ENCODE measurements at regions not wholly inside any gene's neighbourhood (a gene's known extent, or its start where the extent isn't known, plus 50 kb on each side); places are given as distances from the start of the nearest gene placed in this dataset.

- DNase-seq (ENCODE audit: low read depth) = no peak
Observed at GRCh38 chr10:131487822-131488221, 176.3 kb upstream of the TCERG1L start.

DNA sequence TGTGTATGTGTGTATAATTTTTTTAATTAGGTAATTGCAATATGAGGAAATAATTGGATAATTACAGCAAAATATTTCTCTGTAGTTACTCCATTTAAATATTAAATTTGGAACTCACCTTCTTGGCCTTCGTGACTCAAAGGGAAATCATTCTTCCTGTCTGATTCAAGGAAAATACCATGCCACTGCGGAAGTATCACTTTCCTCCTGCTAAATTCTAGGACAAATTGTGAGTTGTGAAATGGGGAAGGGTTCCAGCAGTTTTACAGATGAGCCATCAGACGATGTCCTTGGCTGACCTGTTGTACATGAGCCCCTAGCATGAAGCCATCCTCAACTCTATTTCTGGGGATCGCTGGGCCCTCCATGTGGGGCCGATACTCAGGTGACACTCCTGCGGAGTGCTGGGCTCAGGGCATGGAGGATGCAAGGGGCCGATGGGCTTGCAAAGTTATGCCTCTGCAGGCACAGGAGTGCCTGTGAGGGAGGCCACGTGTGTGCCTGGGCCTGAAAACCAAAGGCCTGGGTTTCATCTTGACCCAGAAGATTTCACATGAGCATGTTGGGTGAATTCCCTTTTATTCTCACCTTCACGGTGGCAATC, 179.6 kb upstream of the TCERG1L start:
- no peak for DNase-seq (ENCODE audit: low read depth)

GRCh38 chr10:131492211-131492857, 180.8 kb upstream of the TCERG1L start:
- DNase-seq (ENCODE audit: low read depth) = no peak

GRCh38 chr10:131493432-131493831, 181.9 kb upstream of the TCERG1L start:
- DNase-seq (ENCODE audit: low read depth) = no peak

- no peak for DNase-seq (ENCODE audit: low read depth)
Observed at GRCh38 chr10:131494451-131494850, 182.9 kb upstream of the TCERG1L start.

GRCh38 chr10:131495224-131495623, 183.7 kb upstream of the TCERG1L start:
- DNase-seq (ENCODE audit: low read depth) = no peak

- no peak for DNase-seq (ENCODE audit: low read depth)
Observed at GRCh38 chr10:131495892-131496291, 184.4 kb upstream of the TCERG1L start.

DNA sequence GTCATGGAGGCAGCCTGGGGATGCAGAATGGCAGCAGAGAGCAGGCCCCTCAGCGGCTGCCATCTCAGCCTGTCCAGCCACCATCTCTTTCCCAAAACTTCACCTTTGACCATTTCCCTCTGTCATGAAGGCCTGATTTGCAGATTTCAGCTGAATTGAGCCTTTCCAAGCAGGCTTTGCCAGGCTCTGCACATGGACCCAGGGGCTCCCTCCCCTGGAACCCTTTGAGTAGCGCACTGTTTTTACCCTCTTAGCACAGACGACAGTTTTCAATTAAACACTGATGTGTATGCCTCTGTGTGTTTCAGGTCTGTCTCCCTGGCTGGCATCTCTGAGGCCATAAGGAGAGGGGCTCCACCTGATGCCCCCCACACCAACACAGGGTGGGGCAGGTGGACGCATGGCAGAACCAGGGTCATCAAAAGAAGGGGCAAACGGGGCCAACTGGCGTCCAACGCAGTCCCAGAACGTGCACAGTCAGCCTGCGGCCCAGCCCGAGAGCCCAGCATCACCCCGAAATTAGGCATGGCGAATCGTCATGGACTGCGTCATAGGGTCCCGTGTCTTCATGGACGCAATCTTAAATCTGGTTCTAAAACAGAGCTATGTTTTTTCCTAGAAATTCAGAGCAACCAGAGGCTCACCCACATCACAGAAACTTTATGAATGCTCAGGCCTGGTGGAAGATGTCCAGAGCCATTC, 185.0 kb upstream of the TCERG1L start:
- DNase-seq (ENCODE audit: low read depth) = no peak

GRCh38 chr10:131499566-131499965, 188.0 kb upstream of the TCERG1L start:
- no peak for DNase-seq (ENCODE audit: low read depth)

GRCh38 chr10:131500181-131500580, 188.7 kb upstream of the TCERG1L start:
- no peak for DNase-seq (ENCODE audit: low read depth)

GRCh38 chr10:131500892-131501291, 189.4 kb upstream of the TCERG1L start:
- no peak for DNase-seq (ENCODE audit: low read depth)

GRCh38 chr10:131503992-131504391, 192.5 kb upstream of the TCERG1L start:
- no peak for DNase-seq (ENCODE audit: low read depth)

GRCh38 chr10:131511391-131511790, 199.9 kb upstream of the TCERG1L start:
- no peak for DNase-seq (ENCODE audit: low read depth)

DNA sequence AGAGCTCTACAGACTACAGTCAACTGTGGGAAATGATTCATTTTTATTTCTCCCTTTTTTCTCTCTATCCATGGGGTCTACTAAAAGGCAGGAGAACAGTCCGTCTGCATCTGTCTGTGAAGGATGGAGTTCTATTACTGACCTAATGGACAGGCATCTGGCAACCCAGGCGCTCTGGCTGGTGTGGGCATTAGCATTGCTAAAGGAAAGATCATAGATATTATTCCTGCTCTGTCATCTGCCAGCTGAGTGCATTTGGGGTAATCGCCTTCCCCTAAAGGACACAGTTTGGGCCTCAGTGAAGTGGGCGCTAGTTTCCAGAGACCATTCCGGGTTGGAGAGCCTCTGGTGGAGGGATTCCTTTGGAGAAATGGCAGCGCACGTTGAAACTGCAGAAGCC, 201.3 kb upstream of the TCERG1L start:
- DNase-seq (ENCODE audit: low read depth) = no peak

DNA sequence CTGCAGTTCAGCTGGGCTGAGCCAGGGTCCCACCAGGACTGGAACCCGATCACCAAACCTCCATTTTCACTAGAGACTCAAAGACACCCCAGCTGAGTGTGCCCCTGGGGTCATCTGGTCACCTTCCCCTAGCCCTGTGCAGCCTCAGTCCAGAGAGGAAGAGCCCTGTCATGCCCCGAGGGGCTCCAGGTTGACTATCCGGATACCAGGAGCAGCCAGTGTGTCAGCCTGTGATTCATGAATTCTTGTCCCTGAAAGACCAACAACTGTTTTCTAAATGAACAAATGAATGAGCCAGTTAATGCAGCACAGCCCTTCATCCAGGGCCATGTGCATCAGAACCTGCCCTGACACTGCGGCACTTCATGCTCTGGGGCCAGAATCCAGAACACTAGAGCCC, 201.9 kb upstream of the TCERG1L start:
- DNase-seq (ENCODE audit: low read depth) = no peak

- DNase-seq (ENCODE audit: low read depth) = no peak
Observed at GRCh38 chr10:131513901-131514300, 202.4 kb upstream of the TCERG1L start.

DNA sequence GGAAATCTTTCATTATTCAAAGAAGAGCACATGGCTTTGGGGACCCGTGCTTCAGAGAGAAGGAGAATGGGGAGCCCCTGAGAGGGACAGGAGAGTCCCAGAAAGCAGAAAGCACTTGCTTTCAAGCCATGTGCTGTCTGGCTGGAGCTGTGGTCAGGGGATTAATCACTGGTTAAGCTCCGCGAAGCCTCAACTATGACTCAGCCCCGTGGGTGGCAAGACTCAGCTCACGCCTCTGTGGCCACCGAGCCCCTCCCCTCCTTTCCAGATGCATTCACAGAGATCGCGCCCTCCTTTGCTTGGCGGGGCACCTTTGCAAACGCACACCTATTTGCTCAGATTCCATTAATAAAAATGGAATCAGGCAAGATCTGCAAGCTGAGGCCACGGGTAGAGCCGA, 202.9 kb upstream of the TCERG1L start:
- DNase-seq (ENCODE audit: low read depth) = no peak

GRCh38 chr10:131516285-131516684, 204.8 kb upstream of the TCERG1L start:
- DNase-seq (ENCODE audit: low read depth) = no peak

DNA sequence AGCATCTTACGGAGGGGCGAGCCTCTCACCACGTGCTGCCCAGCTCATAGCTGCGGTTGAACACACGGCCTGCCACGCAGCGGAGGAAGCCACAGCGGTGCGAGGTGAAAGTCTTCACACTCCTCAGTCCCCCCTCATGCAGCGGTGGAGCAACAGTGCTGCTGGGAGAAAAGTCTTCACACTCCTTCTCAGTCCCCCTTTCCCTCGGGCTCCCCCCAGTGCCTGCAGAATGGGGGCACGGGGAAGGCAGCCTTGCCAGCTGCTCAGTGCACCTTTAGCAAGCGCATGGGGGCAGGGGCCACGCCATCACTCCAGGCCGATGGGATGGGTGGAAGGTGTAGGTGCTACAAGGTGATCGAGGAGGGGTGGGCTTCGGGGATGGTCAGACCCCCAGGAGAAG, 206.3 kb upstream of the TCERG1L start:
- no peak for DNase-seq (ENCODE audit: low read depth)

DNA sequence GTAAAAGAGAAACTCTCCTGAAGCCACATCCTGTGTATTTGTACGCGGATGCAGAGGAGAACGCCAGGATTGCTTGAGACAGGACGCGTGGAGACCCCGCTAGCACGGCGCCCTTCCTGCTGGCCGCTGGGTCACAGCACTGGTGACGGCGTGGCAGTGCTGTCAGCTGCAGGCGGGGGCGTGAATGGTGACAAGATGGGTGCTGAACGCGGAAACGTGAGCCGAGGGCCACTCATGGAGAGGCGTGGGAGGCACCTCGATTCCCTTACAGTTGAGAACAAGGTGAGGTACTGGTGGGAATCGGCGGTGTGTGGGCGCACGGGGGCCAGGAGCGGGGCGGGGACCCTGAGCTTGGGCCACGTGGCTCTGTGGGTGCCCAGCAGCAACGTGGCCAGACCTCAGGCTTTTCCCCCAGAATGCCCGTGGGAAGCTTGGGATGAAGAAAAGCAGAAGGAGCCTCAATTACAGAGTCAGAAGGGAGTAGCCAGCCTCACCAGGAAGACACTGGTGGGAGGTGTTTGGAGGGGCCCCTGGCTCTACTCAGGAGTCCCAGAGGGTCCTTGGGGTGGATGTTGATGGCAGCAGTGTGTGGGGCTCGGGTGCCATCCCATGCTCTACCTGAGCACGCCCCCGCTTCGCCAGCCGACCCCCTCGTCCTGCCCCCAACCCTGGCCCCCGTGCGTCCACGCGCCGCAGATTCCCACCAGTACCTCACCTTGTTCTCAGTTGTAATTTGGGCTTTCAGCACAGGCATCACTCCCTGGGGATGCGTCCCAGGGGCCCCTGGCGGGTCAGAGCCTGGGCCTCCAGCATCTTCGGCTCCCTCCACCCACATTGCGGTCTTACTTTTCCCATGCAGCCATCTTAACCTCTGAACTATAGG, 208.4 kb upstream of the TCERG1L start:
- no peak for DNase-seq (ENCODE audit: low read depth)

DNA sequence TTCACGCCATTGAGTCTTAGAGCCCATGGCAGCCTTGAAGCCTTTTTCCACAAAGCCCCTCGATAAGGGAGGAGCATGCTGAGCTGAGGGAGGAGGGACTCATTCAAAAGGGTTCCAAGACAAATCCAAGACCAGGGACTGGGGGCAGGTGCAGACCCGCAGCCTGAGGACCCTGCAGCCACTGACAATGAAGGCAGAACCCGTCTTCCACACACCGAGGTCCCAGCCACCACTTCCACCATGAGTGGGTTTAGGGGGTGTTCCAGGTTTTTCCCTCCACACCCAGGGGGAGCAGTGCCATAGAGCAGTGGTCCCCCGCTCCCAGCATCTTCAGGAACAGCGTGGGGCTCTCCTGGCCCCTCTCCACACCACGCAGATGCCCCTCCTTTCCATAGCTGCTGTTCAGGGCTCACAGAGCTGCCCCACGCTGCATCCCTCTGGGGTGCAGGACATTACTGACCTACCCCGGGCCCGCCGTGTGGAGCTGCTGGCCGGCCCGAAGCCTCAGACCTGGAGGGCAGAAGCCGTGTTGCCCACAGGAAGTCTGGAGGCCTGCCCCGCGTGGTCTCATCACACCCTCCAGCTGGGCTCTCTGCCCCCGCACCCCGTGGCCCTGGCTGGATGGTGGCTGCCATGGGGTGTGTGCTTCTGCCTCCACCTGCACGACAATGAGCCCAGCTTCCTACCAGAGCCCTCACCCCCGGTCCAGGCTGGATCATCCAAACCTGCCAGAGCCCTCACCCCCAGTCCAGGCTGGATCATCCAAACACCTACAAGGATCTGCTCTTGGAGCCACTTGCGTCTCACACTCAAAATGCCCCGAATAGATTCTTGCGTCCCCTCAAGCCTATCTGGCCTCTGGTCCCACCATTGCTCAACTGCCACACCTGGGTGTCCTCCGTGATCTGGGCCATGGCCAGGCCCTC, 220.0 kb upstream of the TCERG1L start:
- no peak for DNase-seq (ENCODE audit: low read depth)

Data from HS-5 (cell line).